LoVo (cell line): ENCODE measurements at regions not wholly inside any gene's neighbourhood (a gene's known extent, or its start where the extent isn't known, plus 50 kb on each side); places are given as distances from the start of the nearest gene placed in this dataset.
"Not testable (repeated sequence)": the region's sequence is repeated elsewhere in the genome, so short reads cannot be mapped to it uniquely, and the experiment has no call there.

Experiments
- DNase-seq: peaks from one replicate; pipeline ENCODE4 v3.0.0-alpha.2; 2016; ENCODE audit warnings: low spot score

- no peak for DNase-seq
Measured at GRCh38 chr9:34793428-34793827, 83.5 kb upstream of the CCL21 start.

GRCh38 chr9:34783951-34784487 lies 74.1 kb upstream of the CCL21 start:
- DNase-seq = no peak

- no peak for DNase-seq
Measured at GRCh38 chr9:34782372-34782771, 72.4 kb upstream of the CCL21 start.

GRCh38 chr9:34777666-34778065 lies 67.7 kb upstream of the CCL21 start:
- DNase-seq = no peak

GRCh38 chr9:34773955-34774354 lies 64.0 kb upstream of the CCL21 start:
- no peak for DNase-seq

- no peak for DNase-seq
Measured at GRCh38 chr9:34773306-34773910, 63.5 kb upstream of the CCL21 start.

- DNase-seq = peak; percentile 32
Measured at GRCh38 chr9:34771007-34771406, 61.1 kb upstream of the CCL21 start.

GRCh38 chr9:34767087-34767486 lies 57.2 kb upstream of the CCL21 start:
- DNase-seq = not testable (repeated sequence)

- DNase-seq = peak; percentile 46
Measured at GRCh38 chr9:34760196-34761040, 50.5 kb upstream of the CCL21 start.
